ENCODE measurements at regions not wholly inside any gene's neighbourhood (a gene's known extent, or its start where the extent isn't known, plus 50 kb on each side); places are given as distances from the start of the nearest gene placed in this dataset.

DNA sequence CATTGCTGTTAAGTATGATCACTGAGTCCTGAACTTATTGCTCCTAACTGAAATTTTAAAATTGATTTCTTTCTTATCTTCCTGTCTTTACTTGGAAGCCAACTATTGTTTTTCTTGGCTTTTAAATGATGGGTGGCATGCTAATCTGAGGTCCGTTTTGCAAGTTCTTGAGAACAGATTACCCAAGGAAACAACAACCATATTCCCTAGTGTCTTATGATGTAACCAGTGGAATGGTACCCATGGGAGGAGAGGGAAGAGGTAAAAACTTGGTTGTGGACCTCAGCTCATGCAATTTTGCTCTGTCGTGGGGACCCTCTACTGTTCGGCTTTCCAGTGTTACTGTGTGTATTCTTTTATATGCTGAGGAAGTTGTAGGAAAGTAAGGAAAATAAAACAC is 454.8 kb upstream of the ADAMTS5 start:
- TF ChIP-seq, protein P1, sequence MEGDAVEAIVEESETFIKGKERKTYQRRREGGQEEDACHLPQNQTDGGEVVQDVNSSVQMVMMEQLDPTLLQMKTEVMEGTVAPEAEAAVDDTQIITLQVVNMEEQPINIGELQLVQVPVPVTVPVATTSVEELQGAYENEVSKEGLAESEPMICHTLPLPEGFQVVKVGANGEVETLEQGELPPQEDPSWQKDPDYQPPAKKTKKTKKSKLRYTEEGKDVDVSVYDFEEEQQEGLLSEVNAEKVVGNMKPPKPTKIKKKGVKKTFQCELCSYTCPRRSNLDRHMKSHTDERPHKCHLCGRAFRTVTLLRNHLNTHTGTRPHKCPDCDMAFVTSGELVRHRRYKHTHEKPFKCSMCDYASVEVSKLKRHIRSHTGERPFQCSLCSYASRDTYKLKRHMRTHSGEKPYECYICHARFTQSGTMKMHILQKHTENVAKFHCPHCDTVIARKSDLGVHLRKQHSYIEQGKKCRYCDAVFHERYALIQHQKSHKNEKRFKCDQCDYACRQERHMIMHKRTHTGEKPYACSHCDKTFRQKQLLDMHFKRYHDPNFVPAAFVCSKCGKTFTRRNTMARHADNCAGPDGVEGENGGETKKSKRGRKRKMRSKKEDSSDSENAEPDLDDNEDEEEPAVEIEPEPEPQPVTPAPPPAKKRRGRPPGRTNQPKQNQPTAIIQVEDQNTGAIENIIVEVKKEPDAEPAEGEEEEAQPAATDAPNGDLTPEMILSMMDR (optimal IDR thresholded peaks at IDR 0.05 in 1 of 3, IDR thresholded peaks at IDR 0.05 in 1 of 3, conservative IDR thresholded peaks at IDR 0.05 in 1 of 3; ENCODE audit: extremely low read depth in 1 of 3, insufficient read depth in 2 of 3, low read length in 3 of 3) = no peak
- TF ChIP-seq EZH2 (IDR thresholded peaks at IDR 0.05; ENCODE audit: low read length) = no peak
